Astrocyte (in vitro differentiated cells and primary cell): ENCODE measurements at regions not wholly inside any gene's neighbourhood (a gene's known extent, or its start where the extent isn't known, plus 50 kb on each side); places are given as distances from the start of the nearest gene placed in this dataset.

Experiments used
- DNase-seq: peaks from one replicate; pipeline ENCODE4 v3.0.0-alpha.2; 2010; ENCODE audit warnings: low read depth
- FAIRE-seq: peaks from 2 replicates; lab custom pipeline; 2011; peaks lifted over from hg19 to GRCh38; lab: Jason Lieb, UNC
- H2AFZ ChIP-seq: 2 replicates; pipeline ENCODE4 v1.6.0; 2012; ENCODE audit warnings: low read depth, low read length, inconsistent platforms
- H3K27ac ChIP-seq: 2 replicates; pipeline ENCODE4 v1.5.1; 2011; ENCODE audit warnings: low read depth, low read length, inconsistent platforms
- H3K27me3 ChIP-seq: 2 replicates; pipeline ENCODE4 v1.6.0; 2011; ENCODE audit warnings: low read length, inconsistent platforms; ENCODE audit not compliant: insufficient read depth
- H3K36me3 ChIP-seq: 2 replicates; pipeline ENCODE4 v1.5.1; 2011; ENCODE audit warnings: low read length, inconsistent platforms; ENCODE audit not compliant: insufficient read depth
- H3K4me1 ChIP-seq: 2 replicates; pipeline ENCODE4 v1.5.1; 2011; ENCODE audit warnings: low read length, inconsistent platforms; ENCODE audit not compliant: insufficient read depth
- H3K4me2 ChIP-seq: 2 replicates; pipeline ENCODE4 v1.6.0; 2012; ENCODE audit warnings: low read length, inconsistent platforms
- H3K4me3 ChIP-seq: 2 replicates; pipeline ENCODE4 v1.5.1; 2011; ENCODE audit warnings: low read depth, mild to moderate bottlenecking, low read length, inconsistent platforms; ENCODE audit not compliant: insufficient read depth
- H3K79me2 ChIP-seq: 2 replicates; pipeline ENCODE4 v1.6.0; 2012; ENCODE audit warnings: mild to moderate bottlenecking, low read length, inconsistent platforms; ENCODE audit not compliant: insufficient read depth
- H3K9ac ChIP-seq: 2 replicates; pipeline ENCODE4 v1.6.0; 2012; ENCODE audit warnings: mild to moderate bottlenecking, low read length, inconsistent platforms
- H3K9me3 ChIP-seq: 2 replicates; pipeline ENCODE4 v1.5.1; 2012; ENCODE audit warnings: low read depth, mild to moderate bottlenecking, low read length, inconsistent platforms; ENCODE audit not compliant: insufficient read depth
- H4K20me1 ChIP-seq: 2 replicates; pipeline ENCODE4 v1.6.0; 2012; ENCODE audit warnings: low read length, inconsistent platforms; ENCODE audit not compliant: insufficient read depth
- H3K27ac Mint-ChIP-seq: one replicate; pipeline ENCODE4 v1.8.0; 2021; ENCODE audit warnings: mild to moderate bottlenecking, mixed read lengths; ENCODE audit not compliant: unreplicated experiment
- H3K27me3 Mint-ChIP-seq: one replicate; pipeline ENCODE4 v1.8.0; 2021; ENCODE audit warnings: low read depth, mixed read lengths; ENCODE audit not compliant: unreplicated experiment
- H3K36me3 Mint-ChIP-seq: one replicate; pipeline ENCODE4 v1.8.0; 2021; ENCODE audit warnings: low read depth, mixed read lengths; ENCODE audit not compliant: unreplicated experiment
- H3K4me1 Mint-ChIP-seq: one replicate; pipeline ENCODE4 v1.8.0; 2021; ENCODE audit warnings: low read depth, mixed read lengths; ENCODE audit not compliant: unreplicated experiment
- H3K4me3 Mint-ChIP-seq: one replicate; pipeline ENCODE4 v1.8.0; 2021; ENCODE audit warnings: mild to moderate bottlenecking, moderate library complexity, mixed read lengths; ENCODE audit not compliant: unreplicated experiment
- H3K9me3 Mint-ChIP-seq: one replicate; pipeline ENCODE4 v1.8.0; 2021; ENCODE audit warnings: mild to moderate bottlenecking, mixed read lengths; ENCODE audit not compliant: unreplicated experiment
- CTCF ChIP-seq: IDR thresholded peaks from 2 replicates; pipeline ENCODE4 v1.5.1; 2011; ENCODE audit warnings: low read depth, mild to moderate bottlenecking, inconsistent platforms, low read length, moderate library complexity; ENCODE audit not compliant: insufficient read depth
- EZH2 ChIP-seq: IDR thresholded peaks from 2 replicates; pipeline ENCODE4 v1.6.1; 2012; ENCODE audit warnings: mild to moderate bottlenecking, low read length, inconsistent platforms; ENCODE audit not compliant: insufficient read depth

- Mint-ChIP-seq H3K9me3 (peaks cover 1% of the 10 kb centered on the region), H3K27me3 (peaks cover 15% of the 10 kb centered on the region), H3K4me3 (no peak overlapping the region), H3K27ac (no peak overlapping the region), H3K4me1 (peaks cover 4% of the 10 kb centered on the region), H3K36me3 (peaks cover 1% of the 10 kb centered on the region)
- H3K27ac ChIP-seq: no peak overlapping the region
- peaks cover 5% of the 10 kb centered on the region for H3K4me1 ChIP-seq
- H3K9me3 ChIP-seq: no peaks in the 10 kb centered on the region
- H3K79me2 ChIP-seq: no peaks in the 10 kb centered on the region
- no peak overlapping the region for H3K4me2 ChIP-seq
- H3K27me3 ChIP-seq: no peaks in the 10 kb centered on the region
- no peak for FAIRE-seq
- TF ChIP-seq CTCF: no peak
- TF ChIP-seq EZH2: no peak
- H3K36me3 ChIP-seq: no peaks in the 10 kb centered on the region
- H3K4me3 ChIP-seq: no peak overlapping the region
- no peaks in the 10 kb centered on the region for H4K20me1 ChIP-seq
- no peak overlapping the region for H2AFZ ChIP-seq
- DNase-seq: no peak
- no peak overlapping the region for H3K9ac ChIP-seq
These were observed 57.0 kb upstream of the SIM2 start for GRCh38 chr21:36641886-36642285.

- H3K4me3 Mint-ChIP-seq: no peak overlapping the region
- Histone ChIP-seq H3K4me2 (no peak overlapping the region), H3K4me3 (no peak overlapping the region), H2AFZ (no peak overlapping the region), H3K9me3 (no peaks in the 10 kb centered on the region), H3K9ac (no peak overlapping the region), H4K20me1 (no peaks in the 10 kb centered on the region), H3K36me3 (no peaks in the 10 kb centered on the region), H3K27ac (no peak overlapping the region), H3K4me1 (peaks cover 8% of the 10 kb centered on the region), H3K79me2 (no peaks in the 10 kb centered on the region), H3K27me3 (no peaks in the 10 kb centered on the region)
- TF ChIP-seq EZH2 (no peak), CTCF (no peak)
- DNase-seq (no peak), FAIRE-seq (no peak)
- peaks cover 15% of the 10 kb centered on the region for H3K27me3 Mint-ChIP-seq
- H3K27ac Mint-ChIP-seq: no peak overlapping the region
- H3K36me3 Mint-ChIP-seq: no peaks in the 10 kb centered on the region
- no peaks in the 10 kb centered on the region for H3K9me3 Mint-ChIP-seq
- peaks cover 10% of the 10 kb centered on the region for H3K4me1 Mint-ChIP-seq
These were observed 56.1 kb upstream of the SIM2 start for GRCh38 chr21:36642777-36643176.

DNA sequence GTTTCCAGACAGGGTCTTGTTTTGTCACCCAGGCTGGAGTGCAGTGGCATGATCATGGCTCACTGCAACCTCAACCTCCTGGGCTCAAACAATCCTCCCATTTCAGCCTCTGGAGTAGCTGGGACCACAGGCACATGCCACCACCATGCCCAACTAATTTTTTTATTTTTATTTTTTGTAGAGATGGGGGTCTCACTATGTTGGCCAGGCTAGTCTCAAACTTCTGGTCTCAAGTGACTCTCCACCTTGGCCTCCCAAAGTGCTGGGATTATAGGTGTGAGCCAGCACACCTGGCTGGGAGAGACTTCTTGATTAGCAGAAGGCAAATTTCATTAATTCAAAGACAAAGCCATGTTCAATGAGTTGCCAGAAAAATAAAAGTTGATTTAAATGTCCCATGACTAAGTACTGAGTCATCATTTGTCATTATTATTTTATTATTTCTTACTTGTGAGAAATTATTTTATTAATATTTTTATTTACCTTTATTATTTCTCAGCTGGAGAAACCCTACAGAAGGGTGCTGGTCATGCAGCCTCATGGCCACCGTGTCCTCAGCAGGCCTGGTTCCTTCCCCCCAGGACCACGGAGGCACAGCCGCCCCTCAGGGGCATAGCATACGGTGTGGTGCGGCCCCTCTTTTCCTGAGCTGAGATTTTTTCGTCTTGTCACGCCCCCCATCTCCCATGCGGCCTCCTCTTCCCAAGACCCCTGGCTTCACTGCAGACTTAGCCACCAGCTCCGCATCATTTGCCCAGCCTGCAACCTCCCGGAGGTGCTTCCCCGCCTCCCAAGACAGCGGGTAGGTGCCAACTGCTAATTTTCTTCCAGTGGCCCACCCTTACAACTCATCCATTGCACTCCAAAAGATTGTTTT is 55.3 kb upstream of the SIM2 start:
- H3K27me3 Mint-ChIP-seq: peaks cover 15% of the 10 kb centered on the region

More for the DNA sequence above, 55.3 kb upstream of the SIM2 start:
- FAIRE-seq: no peak
- peaks cover 10% of the 10 kb centered on the region for H3K4me1 ChIP-seq
- H4K20me1 ChIP-seq: no peaks in the 10 kb centered on the region
- H3K36me3 Mint-ChIP-seq: no peaks in the 10 kb centered on the region
- H3K4me1 Mint-ChIP-seq: peaks cover 13% of the 10 kb centered on the region
- no peak for DNase-seq
- no peak overlapping the region for H2AFZ ChIP-seq
- no peaks in the 10 kb centered on the region for H3K36me3 ChIP-seq
- no peak overlapping the region for H3K4me2 ChIP-seq
- H3K79me2 ChIP-seq: no peaks in the 10 kb centered on the region
- H3K4me3 ChIP-seq: no peak overlapping the region
- no peaks in the 10 kb centered on the region for H3K9me3 Mint-ChIP-seq
- H3K4me3 Mint-ChIP-seq: no peak overlapping the region
- H3K27ac Mint-ChIP-seq: no peak overlapping the region
- no peaks in the 10 kb centered on the region for H3K9me3 ChIP-seq
- no peaks in the 10 kb centered on the region for H3K27me3 ChIP-seq
- H3K27ac ChIP-seq: no peak overlapping the region
- TF ChIP-seq EZH2 (no peak), CTCF (no peak)
- no peak overlapping the region for H3K9ac ChIP-seq
